HG03565 (cell line): ENCODE measurements at regions not wholly inside any gene's neighbourhood (a gene's known extent, or its start where the extent isn't known, plus 50 kb on each side); places are given as distances from the start of the nearest gene placed in this dataset.
"Not testable (repeated sequence)": the region's sequence is repeated elsewhere in the genome, so short reads cannot be mapped to it uniquely, and the experiment has no call there.

Source experiments
- ATAC-seq: cut with Tn5 transposase; IDR thresholded peaks from one replicate; pipeline ENCODE4 v1.9.1; 2021; ENCODE audit warnings: mild to moderate bottlenecking, moderate library complexity; ENCODE audit not compliant: unreplicated experiment

- no peak for ATAC-seq
Observed at GRCh38 chr12:62021808-62022207, 238.4 kb upstream of the USP15 start.

GRCh38 chr12:62028536-62028935 is 231.7 kb upstream of the USP15 start:
- no peak for ATAC-seq

GRCh38 chr12:62032870-62033269 is 227.3 kb upstream of the USP15 start:
- no peak for ATAC-seq

GRCh38 chr12:62044450-62045135 is 215.6 kb upstream of the USP15 start:
- ATAC-seq = no peak

GRCh38 chr12:62045211-62045610 is 215.0 kb upstream of the USP15 start:
- no peak for ATAC-seq

GRCh38 chr12:62050785-62051184 is 209.4 kb upstream of the USP15 start:
- ATAC-seq = no peak

- ATAC-seq = no peak
Observed at GRCh38 chr12:62069976-62070375, 190.2 kb upstream of the USP15 start.

GRCh38 chr12:62073236-62073635 is 187.0 kb upstream of the USP15 start:
- not testable (repeated sequence) for ATAC-seq

- peak; percentile 50 for ATAC-seq
Observed at GRCh38 chr12:62075870-62076269, 184.3 kb upstream of the USP15 start.

- ATAC-seq = no peak
Observed at GRCh38 chr12:62078020-62078419, 182.2 kb upstream of the USP15 start.

- ATAC-seq = no peak
Observed at GRCh38 chr12:62082448-62082847, 177.8 kb upstream of the USP15 start.

- no peak for ATAC-seq
Observed at GRCh38 chr12:62098132-62098531, 162.1 kb upstream of the USP15 start.

GRCh38 chr12:62103748-62104147 is 156.5 kb upstream of the USP15 start:
- no peak for ATAC-seq

GRCh38 chr12:62106547-62107185 is 153.5 kb upstream of the USP15 start:
- no peak for ATAC-seq

GRCh38 chr12:62113366-62114011 is 146.7 kb upstream of the USP15 start:
- ATAC-seq = no peak

- ATAC-seq = no peak
Observed at GRCh38 chr12:62116986-62117385, 143.2 kb upstream of the USP15 start.

GRCh38 chr12:62123721-62124203 is 136.4 kb upstream of the USP15 start:
- peak; percentile 87 for ATAC-seq

GRCh38 chr12:62127516-62127915 is 132.7 kb upstream of the USP15 start:
- no peak for ATAC-seq

GRCh38 chr12:62128175-62128975 is 131.8 kb upstream of the USP15 start:
- no peak for ATAC-seq

GRCh38 chr12:62129291-62129690 is 130.9 kb upstream of the USP15 start:
- no peak for ATAC-seq

- ATAC-seq = no peak
Observed at GRCh38 chr12:62130402-62130801, 129.8 kb upstream of the USP15 start.
